Prostate gland (tissue), 2 donors: ENCODE measurements at regions not wholly inside any gene's neighbourhood (a gene's known extent, or its start where the extent isn't known, plus 50 kb on each side); places are given as distances from the start of the nearest gene placed in this dataset.

Experiments
- POLR2A ChIP-seq: fragments of 450-650 bp; IDR thresholded peaks from one replicate; pipeline ENCODE4 v1.6.1; 2016; ENCODE audit warnings: antibody characterized with exemption, mild to moderate bottlenecking
- POLR2AphosphoS5 ChIP-seq: sonication (generic); formaldehyde crosslinking; IDR thresholded peaks from one replicate; pipeline ENCODE4 v1.6.1; 2017; ENCODE audit warnings: antibody characterized with exemption
- TF ChIP-seq, protein P1 (sequence below), 4 experiments: fragments of 200-600 bp in 2 of 4; fragments of 450-650 bp in 2 of 4; sonication (generic) in 2 of 4; IDR thresholded peaks; 1 replicate in 3 of 4; 2 replicates in 1 of 4; pipeline ENCODE4 v1.5.1; 2016 to 2019; ENCODE audit warnings: antibody characterized with exemption in 4 of 4, mild to moderate bottlenecking in 2 of 4, moderate library complexity in 2 of 4

- TF ChIP-seq POLR2A, result no peak
- TF ChIP-seq, protein P1, sequence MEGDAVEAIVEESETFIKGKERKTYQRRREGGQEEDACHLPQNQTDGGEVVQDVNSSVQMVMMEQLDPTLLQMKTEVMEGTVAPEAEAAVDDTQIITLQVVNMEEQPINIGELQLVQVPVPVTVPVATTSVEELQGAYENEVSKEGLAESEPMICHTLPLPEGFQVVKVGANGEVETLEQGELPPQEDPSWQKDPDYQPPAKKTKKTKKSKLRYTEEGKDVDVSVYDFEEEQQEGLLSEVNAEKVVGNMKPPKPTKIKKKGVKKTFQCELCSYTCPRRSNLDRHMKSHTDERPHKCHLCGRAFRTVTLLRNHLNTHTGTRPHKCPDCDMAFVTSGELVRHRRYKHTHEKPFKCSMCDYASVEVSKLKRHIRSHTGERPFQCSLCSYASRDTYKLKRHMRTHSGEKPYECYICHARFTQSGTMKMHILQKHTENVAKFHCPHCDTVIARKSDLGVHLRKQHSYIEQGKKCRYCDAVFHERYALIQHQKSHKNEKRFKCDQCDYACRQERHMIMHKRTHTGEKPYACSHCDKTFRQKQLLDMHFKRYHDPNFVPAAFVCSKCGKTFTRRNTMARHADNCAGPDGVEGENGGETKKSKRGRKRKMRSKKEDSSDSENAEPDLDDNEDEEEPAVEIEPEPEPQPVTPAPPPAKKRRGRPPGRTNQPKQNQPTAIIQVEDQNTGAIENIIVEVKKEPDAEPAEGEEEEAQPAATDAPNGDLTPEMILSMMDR (IDR thresholded peaks at IDR 0.05), result no peak
- no peak for TF ChIP-seq POLR2AphosphoS5
Measured at GRCh38 chr7:43006008-43006407, 73.8 kb downstream of the MRPL32 start.
